Mesenchymal stem cell (in vitro differentiated cells and primary cell): ENCODE measurements at regions not wholly inside any gene's neighbourhood (a gene's known extent, or its start where the extent isn't known, plus 50 kb on each side); places are given as distances from the start of the nearest gene placed in this dataset.

Experiments used
- DNase-seq: peaks from one replicate; pipeline ENCODE4 v3.0.0-alpha.2; 2013
- H2AFZ ChIP-seq: one replicate; pipeline ENCODE4 v1.6.1; 2013; ENCODE audit warnings: low read depth, mild to moderate bottlenecking, control low read depth, inconsistent platforms, low read length, moderate library complexity
- H2AK5ac ChIP-seq: 2 replicates; pipeline ENCODE4 v1.6.1; 2013; ENCODE audit warnings: low read length, moderate library complexity, mild to moderate bottlenecking, inconsistent platforms; ENCODE audit not compliant: severe bottlenecking
- H2BK120ac ChIP-seq: one replicate; pipeline ENCODE4 v1.6.1; 2013; ENCODE audit warnings: low read depth, mild to moderate bottlenecking, inconsistent platforms, low read length, moderate library complexity
- H2BK12ac ChIP-seq, 2 experiments: one replicate each; pipeline ENCODE4 v1.6.1; 2013; ENCODE audit warnings: inconsistent platforms in 2 of 2, low read length in 2 of 2, mild to moderate bottlenecking in 2 of 2, moderate library complexity in 2 of 2, control low read depth in 1 of 2
- H2BK15ac ChIP-seq: one replicate; pipeline ENCODE4 v1.6.1; 2013; ENCODE audit warnings: mild to moderate bottlenecking, low read depth, inconsistent platforms; ENCODE audit not compliant: poor library complexity, severe bottlenecking
- H2BK5ac ChIP-seq: 2 replicates; pipeline ENCODE4 v1.6.1; 2013; ENCODE audit warnings: low read depth, mild to moderate bottlenecking, low read length, control low read depth, inconsistent platforms; ENCODE audit not compliant: poor library complexity, severe bottlenecking
- H3K14ac ChIP-seq, 2 experiments: one replicate each; pipeline ENCODE4 v1.6.1; 2013; ENCODE audit warnings: inconsistent platforms in 2 of 2, low read length in 2 of 2, control low read depth in 1 of 2, mild to moderate bottlenecking in 1 of 2, moderate library complexity in 1 of 2
- H3K18ac ChIP-seq, 2 experiments: one replicate each; pipeline ENCODE4 v1.6.1; 2013; ENCODE audit warnings: inconsistent platforms in 2 of 2, low read length in 2 of 2, control low read depth in 1 of 2, low read depth in 1 of 2, mild to moderate bottlenecking in 1 of 2
- H3K23ac ChIP-seq, 2 experiments: one replicate each; pipeline ENCODE4 v1.6.1; 2013; ENCODE audit warnings: inconsistent platforms in 2 of 2, low read length in 2 of 2, mild to moderate bottlenecking in 2 of 2, moderate library complexity in 2 of 2, control low read depth in 1 of 2
- H3K27ac ChIP-seq: 2 replicates; pipeline ENCODE4 v1.5.1; 2013; ENCODE audit warnings: mild to moderate bottlenecking, moderate library complexity, low read length, control low read depth, inconsistent platforms; ENCODE audit not compliant: poor library complexity, severe bottlenecking
- H3K27me3 ChIP-seq, 2 experiments: 2 replicates each; pipeline versions ENCODE4 v1.6.1 to v1.7.0; 2013; ENCODE audit warnings: low read length in 2 of 2, mild to moderate bottlenecking in 2 of 2, moderate library complexity in 2 of 2, control low read depth in 1 of 2, inconsistent platforms in 1 of 2; ENCODE audit not compliant: control insufficient read depth in 1 of 2, insufficient read depth in 1 of 2
- H3K36me3 ChIP-seq, 2 experiments: 2 replicates each; pipeline versions ENCODE4 v1.6.1 to v1.7.0; 2013; ENCODE audit warnings: low read length in 2 of 2, control low read depth in 1 of 2, inconsistent platforms in 1 of 2, low read depth in 1 of 2, mild to moderate bottlenecking in 1 of 2; ENCODE audit not compliant: insufficient read depth in 2 of 2, control insufficient read depth in 1 of 2
- H3K4ac ChIP-seq, 2 experiments: one replicate each; pipeline ENCODE4 v1.6.1; 2013; ENCODE audit warnings: inconsistent platforms in 2 of 2, low read length in 2 of 2, mild to moderate bottlenecking in 2 of 2, moderate library complexity in 2 of 2, control low read depth in 1 of 2, low read depth in 1 of 2
- H3K4me1 ChIP-seq: 2 replicates; pipeline ENCODE4 v1.6.1; 2013; ENCODE audit warnings: low read depth, low read length, control low read depth; ENCODE audit not compliant: control insufficient read depth, insufficient read depth
- H3K4me2 ChIP-seq: 2 replicates; pipeline ENCODE4 v1.6.1; 2013; ENCODE audit warnings: low read length, mild to moderate bottlenecking, inconsistent platforms; ENCODE audit not compliant: poor library complexity, severe bottlenecking
- H3K4me3 ChIP-seq, 2 experiments: 2 replicates each; pipeline versions ENCODE4 v1.5.1 to v1.7.0; 2013; ENCODE audit warnings: low read length in 2 of 2, mild to moderate bottlenecking in 2 of 2, control low read depth in 1 of 2, low read depth in 1 of 2; ENCODE audit not compliant: insufficient read depth in 1 of 2
- H3K79me1 ChIP-seq: replicated peaks from 2 replicates; pipeline ENCODE4 v1.6.1; 2013; ENCODE audit warnings: mild to moderate bottlenecking, control low read depth, low read length, inconsistent platforms; ENCODE audit not compliant: poor library complexity, severe bottlenecking
- H3K9ac ChIP-seq: 2 replicates; pipeline ENCODE4 v1.7.0; 2013; ENCODE audit warnings: mild to moderate bottlenecking, low read length, moderate library complexity
- H3K9me3 ChIP-seq: 2 replicates; pipeline ENCODE4 v1.7.0; 2013; ENCODE audit warnings: mild to moderate bottlenecking, low read length; ENCODE audit not compliant: control insufficient read depth
- H4K8ac ChIP-seq: one replicate; pipeline ENCODE4 v1.6.1; 2013; ENCODE audit warnings: inconsistent platforms, mild to moderate bottlenecking, low read length, moderate library complexity
- H4K91ac ChIP-seq: one replicate; pipeline ENCODE4 v1.6.1; 2013; ENCODE audit warnings: mild to moderate bottlenecking, low read length, inconsistent platforms
- WGBS: methylation state at CpG from one replicate; pipeline ENCODE4 v1.1.7; 2013; ENCODE audit warnings: mixed read lengths; 5-methylcytosine and 5-hydroxymethylcytosine counted together

- no peak overlapping the region for H2AFZ ChIP-seq
- H3K36me3 ChIP-seq = no peaks in the 10 kb centered on the region
- no peak overlapping the region for H2BK120ac ChIP-seq
- H3K79me1 ChIP-seq = no peaks in the 10 kb centered on the region
- no peaks in the 10 kb centered on the region for H3K4me1 ChIP-seq
- no peak for DNase-seq
- H3K4me2 ChIP-seq = no peak overlapping the region
- WGBS = no CpG with 5 or more reads among the region's 1 CpG
- H3K9ac ChIP-seq = no peak overlapping the region
- H4K91ac ChIP-seq = no peak overlapping the region
- no peak overlapping the region for H3K4me3 ChIP-seq
- H3K4ac ChIP-seq = no peak overlapping the region
- H2BK15ac ChIP-seq = no peak overlapping the region
- H3K23ac ChIP-seq = no peak overlapping the region
- H2BK12ac ChIP-seq = no peak overlapping the region
- no peak overlapping the region for H2BK5ac ChIP-seq
- H4K8ac ChIP-seq = no peak overlapping the region
- no peak overlapping the region for H3K27ac ChIP-seq
- no peak overlapping the region for H3K14ac ChIP-seq
- no peak overlapping the region for H3K18ac ChIP-seq
- H2AK5ac ChIP-seq = no peak overlapping the region
- H3K27me3 ChIP-seq = no peaks in the 10 kb centered on the region
- H3K9me3 ChIP-seq = no peaks in the 10 kb centered on the region
Observed at GRCh38 chr17:13741744-13742143, 140.0 kb upstream of the HS3ST3A1 start.

GRCh38 chr17:13743906-13744305 lies 142.2 kb upstream of the HS3ST3A1 start:
- Histone ChIP-seq H2BK120ac (no peak overlapping the region), H2AK5ac (no peak overlapping the region), H3K4me3 (no peak overlapping the region), H3K23ac (no peak overlapping the region), H3K79me1 (no peaks in the 10 kb centered on the region), H3K4ac (peak overlapping the region in 1 of 2 experiments; percentile 24), H3K36me3 (no peaks in the 10 kb centered on the region), H3K27ac (no peak overlapping the region), H3K27me3 (no peaks in the 10 kb centered on the region), H4K8ac (no peak overlapping the region), H3K4me1 (no peaks in the 10 kb centered on the region), H2BK15ac (no peak overlapping the region), H3K18ac (no peak overlapping the region), H3K4me2 (no peak overlapping the region), H3K9me3 (no peaks in the 10 kb centered on the region), H2AFZ (no peak overlapping the region), H2BK5ac (no peak overlapping the region), H3K9ac (no peak overlapping the region), H4K91ac (no peak overlapping the region), H3K14ac (no peak overlapping the region), H2BK12ac (no peak overlapping the region)
- 100% methylated on average over 3 of the region's 3 CpGs for WGBS
- DNase-seq = no peak

GRCh38 chr17:13746404-13746803 lies 144.7 kb upstream of the HS3ST3A1 start:
- H2BK12ac ChIP-seq = peak overlapping the region in 1 of 2 experiments; percentile 15
- no peak overlapping the region for H3K9ac ChIP-seq
- H2AK5ac ChIP-seq = no peak overlapping the region
- no peak overlapping the region for H3K14ac ChIP-seq
- no peak overlapping the region for H3K4ac ChIP-seq
- H3K79me1 ChIP-seq = no peaks in the 10 kb centered on the region
- peak overlapping the region; percentile 10 for H2AFZ ChIP-seq
- no peak overlapping the region for H3K4me2 ChIP-seq
- no peaks in the 10 kb centered on the region for H3K36me3 ChIP-seq
- H3K18ac ChIP-seq = peak overlapping the region in 1 of 2 experiments; percentile 54
- H2BK120ac ChIP-seq = no peak overlapping the region
- H2BK5ac ChIP-seq = no peak overlapping the region
- no peak overlapping the region for H4K8ac ChIP-seq
- no peaks in the 10 kb centered on the region for H3K9me3 ChIP-seq
- no peak overlapping the region for H3K23ac ChIP-seq
- H3K27me3 ChIP-seq = no peaks in the 10 kb centered on the region
- no peak overlapping the region for H4K91ac ChIP-seq
- no peak for DNase-seq
- H3K27ac ChIP-seq = no peak overlapping the region
- 53% methylated on average over 8 of the region's 9 CpGs for WGBS
- H2BK15ac ChIP-seq = no peak overlapping the region
- no peaks in the 10 kb centered on the region for H3K4me1 ChIP-seq
- H3K4me3 ChIP-seq = no peak overlapping the region

- WGBS = 54% methylated on average over 4 of the region's 5 CpGs
- no peaks in the 10 kb centered on the region for H3K4me1 ChIP-seq
- H3K4me3 ChIP-seq = no peak overlapping the region
- H3K9me3 ChIP-seq = no peaks in the 10 kb centered on the region
- no peak overlapping the region for H3K27ac ChIP-seq
- no peak overlapping the region for H3K23ac ChIP-seq
- H2BK120ac ChIP-seq = no peak overlapping the region
- H3K14ac ChIP-seq = no peak overlapping the region
- H3K27me3 ChIP-seq = no peaks in the 10 kb centered on the region
- peak overlapping the region; percentile 21 to 54 for H3K18ac ChIP-seq
- H3K4ac ChIP-seq = peak overlapping the region in 1 of 2 experiments; percentile 89
- DNase-seq = peak; percentile 20
- H2AK5ac ChIP-seq = no peak overlapping the region
- H4K8ac ChIP-seq = peak overlapping the region; percentile 23
- no peak overlapping the region for H3K4me2 ChIP-seq
- no peaks in the 10 kb centered on the region for H3K36me3 ChIP-seq
- no peak overlapping the region for H3K9ac ChIP-seq
- H2BK5ac ChIP-seq = no peak overlapping the region
- peak overlapping the region; percentile 1 for H2BK15ac ChIP-seq
- H3K79me1 ChIP-seq = no peaks in the 10 kb centered on the region
- H2AFZ ChIP-seq = no peak overlapping the region
- peak overlapping the region in 1 of 2 experiments; percentile 23 for H2BK12ac ChIP-seq
- peak overlapping the region; percentile 75 for H4K91ac ChIP-seq
Observed at GRCh38 chr17:13749166-13749890, 147.6 kb upstream of the HS3ST3A1 start.
